HG02840 (cell line): ENCODE measurements at regions not wholly inside any gene's neighbourhood (a gene's known extent, or its start where the extent isn't known, plus 50 kb on each side); places are given as distances from the start of the nearest gene placed in this dataset.

Experiments
- ATAC-seq: cut with Tn5 transposase; IDR thresholded peaks from one replicate; pipeline ENCODE4 v1.9.1; 2021; ENCODE audit warnings: mild to moderate bottlenecking, moderate library complexity, moderate number of reproducible peaks; ENCODE audit not compliant: unreplicated experiment, low FRiP score

- no peak for ATAC-seq
These were observed 337.9 kb downstream of the AACS start for GRCh38 chr12:125402874-125403789.

GRCh38 chr12:125403843-125404242 is 338.6 kb downstream of the AACS start:
- ATAC-seq, result no peak

GRCh38 chr12:125406131-125406530 is 340.9 kb downstream of the AACS start:
- ATAC-seq, result no peak

- no peak for ATAC-seq
These were observed 343.5 kb downstream of the AACS start for GRCh38 chr12:125408718-125409117.

- no peak for ATAC-seq
These were observed 347.3 kb downstream of the AACS start for GRCh38 chr12:125412506-125412905.

- no peak for ATAC-seq
These were observed 352.2 kb downstream of the AACS start for GRCh38 chr12:125417446-125417845.

GRCh38 chr12:125418902-125419564 is 353.8 kb downstream of the AACS start:
- no peak for ATAC-seq

GRCh38 chr12:125424909-125425308 is 359.7 kb downstream of the AACS start:
- no peak for ATAC-seq

GRCh38 chr12:125431516-125431915 is 366.3 kb downstream of the AACS start:
- no peak for ATAC-seq

GRCh38 chr12:125434131-125434530 is 368.9 kb downstream of the AACS start:
- ATAC-seq, result no peak

- no peak for ATAC-seq
These were observed 369.8 kb downstream of the AACS start for GRCh38 chr12:125434936-125435443.

- no peak for ATAC-seq
These were observed 370.6 kb downstream of the AACS start for GRCh38 chr12:125435871-125436270.

- ATAC-seq, result no peak
These were observed 371.5 kb downstream of the AACS start for GRCh38 chr12:125436686-125437085.

- ATAC-seq, result no peak
These were observed 375.2 kb downstream of the AACS start for GRCh38 chr12:125440399-125440798.

GRCh38 chr12:125443341-125443740 is 378.1 kb downstream of the AACS start:
- no peak for ATAC-seq

- ATAC-seq, result no peak
These were observed 386.2 kb downstream of the AACS start for GRCh38 chr12:125451408-125451807.

GRCh38 chr12:125453751-125454150 is 388.5 kb downstream of the AACS start:
- no peak for ATAC-seq

GRCh38 chr12:125454291-125454690 is 389.1 kb downstream of the AACS start:
- no peak for ATAC-seq

GRCh38 chr12:125454786-125455480 is 389.7 kb downstream of the AACS start:
- ATAC-seq, result no peak

GRCh38 chr12:125455556-125455955 is 390.3 kb downstream of the AACS start:
- no peak for ATAC-seq
